GM12872 (cell line): ENCODE measurements at regions not wholly inside any gene's neighbourhood (a gene's known extent, or its start where the extent isn't known, plus 50 kb on each side); places are given as distances from the start of the nearest gene placed in this dataset.

ENCODE experiments used
- TF ChIP-seq, protein P1 (sequence below): IDR thresholded peaks from 3 replicates; pipeline ENCODE4 v1.5.1; 2011; ENCODE audit warnings: low read depth, mild to moderate bottlenecking, low read length, moderate library complexity; ENCODE audit not compliant: insufficient read depth

GRCh38 chr1:213702703-213703102 is 285.1 kb upstream of the PROX1 start:
- TF ChIP-seq, protein P1, sequence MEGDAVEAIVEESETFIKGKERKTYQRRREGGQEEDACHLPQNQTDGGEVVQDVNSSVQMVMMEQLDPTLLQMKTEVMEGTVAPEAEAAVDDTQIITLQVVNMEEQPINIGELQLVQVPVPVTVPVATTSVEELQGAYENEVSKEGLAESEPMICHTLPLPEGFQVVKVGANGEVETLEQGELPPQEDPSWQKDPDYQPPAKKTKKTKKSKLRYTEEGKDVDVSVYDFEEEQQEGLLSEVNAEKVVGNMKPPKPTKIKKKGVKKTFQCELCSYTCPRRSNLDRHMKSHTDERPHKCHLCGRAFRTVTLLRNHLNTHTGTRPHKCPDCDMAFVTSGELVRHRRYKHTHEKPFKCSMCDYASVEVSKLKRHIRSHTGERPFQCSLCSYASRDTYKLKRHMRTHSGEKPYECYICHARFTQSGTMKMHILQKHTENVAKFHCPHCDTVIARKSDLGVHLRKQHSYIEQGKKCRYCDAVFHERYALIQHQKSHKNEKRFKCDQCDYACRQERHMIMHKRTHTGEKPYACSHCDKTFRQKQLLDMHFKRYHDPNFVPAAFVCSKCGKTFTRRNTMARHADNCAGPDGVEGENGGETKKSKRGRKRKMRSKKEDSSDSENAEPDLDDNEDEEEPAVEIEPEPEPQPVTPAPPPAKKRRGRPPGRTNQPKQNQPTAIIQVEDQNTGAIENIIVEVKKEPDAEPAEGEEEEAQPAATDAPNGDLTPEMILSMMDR: no peak

GRCh38 chr1:213704941-213705340 is 282.8 kb upstream of the PROX1 start:
- TF ChIP-seq, protein P1: no peak

DNA sequence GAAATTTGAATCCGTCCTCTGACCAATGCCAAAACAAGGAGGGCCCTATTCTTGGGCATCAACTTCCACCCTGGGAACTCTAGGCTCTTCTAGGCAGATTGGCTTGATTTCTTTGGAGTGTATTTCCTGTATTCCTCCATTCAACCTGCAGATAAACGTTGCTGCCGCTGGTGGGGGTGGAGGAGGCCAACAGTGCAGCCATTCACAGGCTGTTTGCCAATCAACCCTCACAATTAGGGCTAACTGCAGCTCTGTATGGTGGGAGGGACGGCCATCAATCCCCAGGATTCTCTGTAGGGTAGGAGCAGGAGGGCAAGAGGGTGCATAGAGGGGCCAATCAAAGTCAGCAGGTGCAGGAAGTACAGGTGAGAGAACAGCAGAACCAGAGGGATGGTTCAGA is 273.1 kb upstream of the PROX1 start:
- TF ChIP-seq, protein P1: no peak

DNA sequence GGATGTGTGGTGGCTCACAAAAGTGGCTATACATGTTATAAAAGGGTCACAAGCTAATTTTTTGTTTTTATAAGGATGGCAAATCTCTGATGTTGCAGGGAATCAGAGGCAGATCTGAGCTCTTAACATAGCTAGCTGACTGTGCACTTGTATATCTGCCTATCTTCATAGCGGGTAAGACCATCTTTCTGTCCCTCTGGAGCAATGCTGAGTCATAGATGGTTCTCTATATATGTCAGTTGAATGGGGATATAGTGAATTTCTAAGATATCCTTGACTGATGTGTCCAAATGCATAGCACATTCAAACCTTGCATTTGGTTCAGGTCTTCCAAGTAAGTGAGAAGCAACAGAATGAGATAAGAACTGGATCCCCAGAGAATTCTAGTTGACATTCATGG is 272.6 kb upstream of the PROX1 start:
- TF ChIP-seq, protein P1: no peak

DNA sequence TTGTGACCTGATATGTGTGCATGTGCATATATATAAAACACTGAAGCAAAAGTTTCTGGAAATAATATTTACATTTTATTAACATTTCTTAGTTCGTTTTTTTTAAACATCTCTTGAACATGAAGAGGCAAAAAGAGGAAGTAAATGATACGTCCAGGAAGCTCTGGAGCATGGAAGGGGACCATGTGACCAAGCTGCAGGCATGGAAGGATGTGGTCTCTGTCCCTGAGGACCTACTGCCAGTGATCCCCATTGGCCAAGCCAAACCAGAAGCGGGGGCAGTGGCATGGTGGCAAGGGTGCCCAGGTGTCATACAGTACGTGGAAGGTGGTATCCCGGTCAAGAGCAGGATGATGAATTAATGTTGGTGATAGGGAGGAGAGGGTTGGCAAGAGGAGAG is 268.3 kb upstream of the PROX1 start:
- TF ChIP-seq, protein P1: no peak

- TF ChIP-seq, protein P1: no peak
Observed at GRCh38 chr1:213720032-213720431, 267.7 kb upstream of the PROX1 start.

GRCh38 chr1:213723187-213723586 is 264.6 kb upstream of the PROX1 start:
- TF ChIP-seq, protein P1: no peak
